Heart left ventricle (tissue), 16 donors: ENCODE measurements at regions not wholly inside any gene's neighbourhood (a gene's known extent, or its start where the extent isn't known, plus 50 kb on each side); places are given as distances from the start of the nearest gene placed in this dataset.

Experiments
- ATAC-seq, 4 donors: fragments of 200-7000 bp; cut with Tn5 transposase; one replicate each; pipeline ENCODE4 v1.9.1; 2020 to 2022; ENCODE audit warnings: moderate library complexity in 4 of 4, mild to moderate bottlenecking in 3 of 4, moderate number of reproducible peaks in 1 of 4
- DNase-seq, 5 donors: peaks; one replicate each; pipeline ENCODE4 v3.0.0-alpha.2; 2020
- H3K27ac ChIP-seq, 12 donors: fragments of 200-600 bp; sonication (generic) in 4 of 12; one replicate each; pipeline versions ENCODE4 v1.5.0 to v1.8.0; 2016 to 2022; ENCODE audit warnings: mild to moderate bottlenecking in 2 of 12
- H3K27me3 ChIP-seq, 9 donors: fragments of 200-600 bp; sonication (generic) in 2 of 9; one replicate each; pipeline versions ENCODE4 v1.5.1 to v1.8.0; 2016 to 2022; ENCODE audit warnings: mild to moderate bottlenecking in 3 of 9
- H3K36me3 ChIP-seq, 9 donors: fragments of 200-600 bp; sonication (generic) in 2 of 9; one replicate each; pipeline versions ENCODE4 v1.5.0 to v1.8.0; 2018 to 2022; ENCODE audit warnings: mild to moderate bottlenecking in 2 of 9
- H3K4me1 ChIP-seq, 12 donors: fragments of 200-600 bp; sonication (generic) in 4 of 12; one replicate each; pipeline versions ENCODE4 v1.5.0 to v1.8.0; 2016 to 2022; ENCODE audit warnings: mild to moderate bottlenecking in 3 of 12
- H3K4me3 ChIP-seq, 12 donors: fragments of 200-600 bp; sonication (generic) in 4 of 12; one replicate each; pipeline versions ENCODE4 v1.5.0 to v1.8.0; 2017 to 2022; ENCODE audit warnings: mild to moderate bottlenecking in 9 of 12, moderate library complexity in 4 of 12
- H3K9me3 ChIP-seq, 12 donors: fragments of 200-600 bp; sonication (generic) in 4 of 12; one replicate each; pipeline versions ENCODE4 v1.5.0 to v1.8.0; 2016 to 2022; ENCODE audit warnings: mild to moderate bottlenecking in 1 of 12
- CTCF ChIP-seq, 12 donors: fragments of 200-600 bp; sonication (generic) in 4 of 12; IDR thresholded peaks; one replicate each; pipeline versions ENCODE4 v1.5.0 to v1.8.0; 2018 to 2022; ENCODE audit warnings: antibody characterized with exemption in 12 of 12, mild to moderate bottlenecking in 5 of 12
- POLR2A ChIP-seq, 2 donors: fragments of 450-650 bp; IDR thresholded peaks; one replicate each; pipeline ENCODE4 v1.6.1; 2017; ENCODE audit warnings: antibody characterized with exemption in 2 of 2, mild to moderate bottlenecking in 2 of 2, moderate library complexity in 2 of 2
- WGBS, 4 donors: extraction: QIAGEN DNeasy Blood & Tissue Kit in 2 of 4; methylation state at CpG; one replicate each; pipeline versions ENCODE4 v1.1.5 to v1.1.7; 2013 to 2018; 5-methylcytosine and 5-hydroxymethylcytosine counted together
- intact Hi-C, 10 donors: fragments of 100-400 bp; cut with DNase I; formaldehyde crosslinking; loops; one replicate each; pipeline versions ENCODE4 v1.11.1 to v1.14.2; 2022
- donor health status: ischemic (EF 13 %, LVEDD 7.1; RV severe dilation, severe dysfunction).
- donor health status: healthy with polysubstance abuse.
- donor health status: DM: no; HTN: yes; CAD: no.
- donor health status: DM: no; HTN: no; CAD: no.
- donor health status: ischemic (EF 25% LVEDD 6.9; RV normal size, moderate dysfunction).
- donor health status: ischemic (EF 25% LVEDD 5.7; RV mildly dilated, moderate dysfunction).
- donor health status: healthy.
- donor health status: DM: yes; HTN: yes; CAD: no.
- donor health status: ischemic (EF 35%, LVEDD 5.7; RV mildly dilated, moderate dysfunction).
- donor health status: nonischemic (EF 11% LVEDD 7.7; RV severe dilation, severe dysfunction).
- donor health status: DM: yes; HTN: yes; CAD: no.
- donor health status: PGD.
- donor health status: ischemic (EF 29% LVEDD 5.4; RV normal size, mild dysfunction).
- donor health status: nonischemic (EF 23%, LVEDD 6.1; RV moderate dilation, normal function).

GRCh38 chr14:29274890-29275596 lies 508.5 kb downstream of the FOXG1 start:
- Histone ChIP-seq H3K27ac (no peak overlapping the region), H3K27me3 (no peaks in the 10 kb centered on the region), H3K36me3 (no peaks in the 10 kb centered on the region), H3K4me3 (no peak overlapping the region), H3K9me3 (no peaks in the 10 kb centered on the region), H3K4me1 (no peaks in the 10 kb centered on the region)
- TF ChIP-seq POLR2A (IDR thresholded peaks at IDR 0.05) (no peak), CTCF (IDR thresholded peaks at IDR 0.05) (no peak)
- 59 to 70% (median 63%) methylated on average over 10 of the region's 10 CpGs for WGBS, 4 donors
- intact Hi-C loops, result no loop called here
- ATAC-seq (no peak), DNase-seq (no peak)

GRCh38 chr14:29278301-29279263 lies 512.0 kb downstream of the FOXG1 start:
- no peak overlapping the region for H3K4me3 ChIP-seq
- no peaks in the 10 kb centered on the region for H3K36me3 ChIP-seq
- ATAC-seq (no peak), DNase-seq (no peak)
- WGBS, 4 donors, result 48 to 66% (median 57%) methylated on average over 1 of the region's 1 CpG
- no peak overlapping the region for H3K27ac ChIP-seq
- intact Hi-C loops, result no loop called here
- no peaks in the 10 kb centered on the region for H3K27me3 ChIP-seq
- TF ChIP-seq CTCF (IDR thresholded peaks at IDR 0.05), result no peak
- TF ChIP-seq POLR2A (IDR thresholded peaks at IDR 0.05), result no peak
- peaks cover 0 to 1% (median 0%) of the 10 kb centered on the region in 12 donors for H3K9me3 ChIP-seq
- no peaks in the 10 kb centered on the region for H3K4me1 ChIP-seq

GRCh38 chr14:29282169-29282568 lies 515.6 kb downstream of the FOXG1 start:
- 26 to 36% (median 33%) methylated on average over 1 of the region's 1 CpG for WGBS, 4 donors
- DNase-seq, result no peak
- intact Hi-C loops, result loop anchor here in 1 of 10 donors (10.0 kb wide), 1 partner anchor 103 kb away; no protein-coding TSS in a partner anchor

More at GRCh38 chr14:29282169-29282568, 515.6 kb downstream of the FOXG1 start:
- TF ChIP-seq POLR2A (IDR thresholded peaks at IDR 0.05), result no peak
- no peak for TF ChIP-seq CTCF (IDR thresholded peaks at IDR 0.05)
- ATAC-seq, result no peak
- no peak overlapping the region for H3K4me3 ChIP-seq
- H3K36me3 ChIP-seq, result no peaks in the 10 kb centered on the region
- H3K4me1 ChIP-seq, result no peaks in the 10 kb centered on the region
- no peak overlapping the region for H3K27ac ChIP-seq
- H3K27me3 ChIP-seq, result no peaks in the 10 kb centered on the region
- peaks cover 0 to 4% (median 0%) of the 10 kb centered on the region in 12 donors for H3K9me3 ChIP-seq
